Right hindlimb (tissue), 1 donor: ENCODE measurements at regions not wholly inside any gene's neighbourhood (a gene's known extent, or its start where the extent isn't known, plus 50 kb on each side); places are given as distances from the start of the nearest gene placed in this dataset.
A peak's percentile ranks its signal among the peaks of the same experiment; 100 is the strongest.

Source experiments
- DNase-seq: peaks from one replicate; pipeline ENCODE4 v3.0.0-alpha.2; 2018

GRCh38 chr15:95853350-95853749, 477.1 kb upstream of the NR2F2 start:
- no peak for DNase-seq

GRCh38 chr15:95857124-95857757, 473.3 kb upstream of the NR2F2 start:
- no peak for DNase-seq

GRCh38 chr15:95857758-95858157, 472.7 kb upstream of the NR2F2 start:
- no peak for DNase-seq

GRCh38 chr15:95860406-95860805, 470.1 kb upstream of the NR2F2 start:
- no peak for DNase-seq

- no peak for DNase-seq
These were observed 466.0 kb upstream of the NR2F2 start for GRCh38 chr15:95864467-95864886.

- no peak for DNase-seq
These were observed 465.2 kb upstream of the NR2F2 start for GRCh38 chr15:95865330-95865739.

- DNase-seq = no peak
These were observed 463.6 kb upstream of the NR2F2 start for GRCh38 chr15:95866711-95867440.

- DNase-seq = no peak
These were observed 462.1 kb upstream of the NR2F2 start for GRCh38 chr15:95868450-95868849.

GRCh38 chr15:95868970-95869369, 461.5 kb upstream of the NR2F2 start:
- no peak for DNase-seq

GRCh38 chr15:95869920-95870319, 460.6 kb upstream of the NR2F2 start:
- no peak for DNase-seq

- DNase-seq = no peak
These were observed 458.1 kb upstream of the NR2F2 start for GRCh38 chr15:95872366-95872771.

GRCh38 chr15:95874637-95875036, 455.9 kb upstream of the NR2F2 start:
- no peak for DNase-seq

- peak; percentile 47 for DNase-seq
These were observed 455.3 kb upstream of the NR2F2 start for GRCh38 chr15:95875121-95875643.

- DNase-seq = no peak
These were observed 450.4 kb upstream of the NR2F2 start for GRCh38 chr15:95880031-95880570.

GRCh38 chr15:95880630-95881029, 449.9 kb upstream of the NR2F2 start:
- DNase-seq = no peak

- no peak for DNase-seq
These were observed 447.4 kb upstream of the NR2F2 start for GRCh38 chr15:95883064-95883463.

- no peak for DNase-seq
These were observed 446.2 kb upstream of the NR2F2 start for GRCh38 chr15:95884276-95884675.

GRCh38 chr15:95887666-95888390, 442.7 kb upstream of the NR2F2 start:
- DNase-seq = no peak

- DNase-seq = no peak
These were observed 441.7 kb upstream of the NR2F2 start for GRCh38 chr15:95888762-95889161.

- no peak for DNase-seq
These were observed 436.0 kb upstream of the NR2F2 start for GRCh38 chr15:95894407-95894956.

- DNase-seq = no peak
These were observed 435.0 kb upstream of the NR2F2 start for GRCh38 chr15:95895508-95895907.

GRCh38 chr15:95897651-95898050, 432.8 kb upstream of the NR2F2 start:
- DNase-seq = no peak

- DNase-seq = no peak
These were observed 431.7 kb upstream of the NR2F2 start for GRCh38 chr15:95898761-95899160.
